GM23338 (cell line): ENCODE measurements at regions not wholly inside any gene's neighbourhood (a gene's known extent, or its start where the extent isn't known, plus 50 kb on each side); places are given as distances from the start of the nearest gene placed in this dataset.

ENCODE experiments used
- ATAC-seq: fragments of 200-7000 bp; cut with Tn5 transposase; 3 replicates; pipeline ENCODE4 v1.9.1; 2020
- DNase-seq: peaks from one replicate; pipeline ENCODE4 v3.0.0-alpha.2; 2015; ENCODE audit warnings: low spot score
- H2AFZ ChIP-seq: fragments of 200-600 bp; sonication (generic); 2 replicates; pipeline ENCODE4 v1.8.0; 2016; ENCODE audit warnings: antibody characterized with exemption, mild to moderate bottlenecking, moderate library complexity
- H3F3A ChIP-seq: fragments of 200-600 bp; sonication (generic); replicated peaks from 2 replicates; pipeline ENCODE4 v1.8.0; 2017; ENCODE audit warnings: antibody characterized with exemption, mixed run types, low read depth
- H3K27ac ChIP-seq: fragments of 200-600 bp; sonication (generic); 2 replicates; pipeline ENCODE4 v1.6.1; 2016; ENCODE audit warnings: low read depth
- H3K27me3 ChIP-seq: fragments of 200-600 bp; sonication (generic); 2 replicates; pipeline ENCODE4 v1.8.0; 2016; ENCODE audit warnings: mild to moderate bottlenecking, mixed run types, moderate library complexity; ENCODE audit not compliant: insufficient read depth
- H3K36me3 ChIP-seq: fragments of 200-600 bp; sonication (generic); 2 replicates; pipeline ENCODE4 v1.8.0; 2016; ENCODE audit warnings: mild to moderate bottlenecking; ENCODE audit not compliant: insufficient read depth
- H3K4me1 ChIP-seq: fragments of 200-600 bp; sonication (generic); 2 replicates; pipeline ENCODE4 v1.8.0; 2016; ENCODE audit warnings: mild to moderate bottlenecking, moderate library complexity; ENCODE audit not compliant: insufficient read depth
- H3K4me2 ChIP-seq: fragments of 200-600 bp; sonication (generic); 2 replicates; pipeline ENCODE4 v1.7.1; 2017; ENCODE audit warnings: mixed run types
- H3K4me3 ChIP-seq: fragments of 200-600 bp; sonication (generic); 2 replicates; pipeline ENCODE4 v1.6.1; 2016; ENCODE audit warnings: mixed run types
- H3K79me2 ChIP-seq: fragments of 200-600 bp; sonication (generic); replicated peaks from 2 replicates; pipeline ENCODE4 v1.8.0; 2017; ENCODE audit warnings: mild to moderate bottlenecking; ENCODE audit not compliant: insufficient read depth
- H3K9me2 ChIP-seq: fragments of 200-600 bp; sonication (generic); 2 replicates; pipeline ENCODE4 v1.8.0; 2017; ENCODE audit not compliant: insufficient read depth
- H4K20me1 ChIP-seq: fragments of 200-600 bp; sonication (generic); replicated peaks from 2 replicates; pipeline ENCODE4 v1.8.0; 2017; ENCODE audit warnings: mild to moderate bottlenecking; ENCODE audit not compliant: insufficient read depth
- H3K27ac Mint-ChIP-seq: 2 replicates; pipeline ENCODE4 v1.8.0; 2020; ENCODE audit warnings: inconsistent platforms, mild to moderate bottlenecking, moderate library complexity, mixed read lengths
- H3K27me3 Mint-ChIP-seq: 3 replicates; pipeline ENCODE4 v1.8.0; 2022; ENCODE audit warnings: low read depth, mild to moderate bottlenecking, moderate library complexity, mixed read lengths, inconsistent platforms; ENCODE audit not compliant: insufficient read depth, poor library complexity
- H3K36me3 Mint-ChIP-seq: 3 replicates; pipeline ENCODE4 v1.8.0; 2021; ENCODE audit warnings: low read depth, mild to moderate bottlenecking, inconsistent platforms, moderate library complexity, mixed read lengths
- H3K4me1 Mint-ChIP-seq: 3 replicates; pipeline ENCODE4 v1.8.0; 2020; ENCODE audit warnings: mild to moderate bottlenecking, inconsistent platforms, mixed read lengths
- H3K4me3 Mint-ChIP-seq: 3 replicates; pipeline ENCODE4 v1.8.0; 2021; ENCODE audit warnings: moderate library complexity, mild to moderate bottlenecking, inconsistent platforms, mixed read lengths
- H3K9me3 Mint-ChIP-seq: 3 replicates; pipeline ENCODE4 v1.8.0; 2020; ENCODE audit warnings: moderate library complexity, mild to moderate bottlenecking, inconsistent platforms, mixed read lengths
- CREB1 ChIP-seq: fragments of 250-450 bp; sonication (Bioruptor Pico); IDR thresholded peaks from 2 replicates; pipeline ENCODE4 v1.5.0; 2020; ENCODE audit warnings: low read depth, mild to moderate bottlenecking, moderate library complexity
- ETS1 ChIP-seq: IDR thresholded peaks from 2 replicates; pipeline ENCODE4 v1.6.1; 2016; ENCODE audit warnings: antibody characterized with exemption
- EZH2 ChIP-seq: fragments of 200-600 bp; sonication (generic); IDR thresholded peaks from one replicate; pipeline ENCODE4 v1.8.0; 2017; ENCODE audit warnings: antibody characterized with exemption, mild to moderate bottlenecking, low read depth; ENCODE audit not compliant: unreplicated experiment
- EZH2phosphoT487 ChIP-seq: fragments of 200-600 bp; sonication (generic); IDR thresholded peaks from one replicate; pipeline ENCODE4 v1.8.1; 2018; ENCODE audit warnings: antibody characterized with exemption; ENCODE audit not compliant: unreplicated experiment
- JUNB ChIP-seq: IDR thresholded peaks from one replicate; pipeline ENCODE4 v1.6.1; 2016; ENCODE audit warnings: antibody characterized with exemption; ENCODE audit not compliant: unreplicated experiment
- NANOG ChIP-seq: IDR thresholded peaks from 2 replicates; pipeline ENCODE4 v1.6.1; 2016; ENCODE audit warnings: antibody characterized with exemption, borderline replicate concordance
- POLR2AphosphoS5 ChIP-seq: IDR thresholded peaks from 2 replicates; pipeline ENCODE4 v1.6.1; 2016; ENCODE audit warnings: antibody characterized with exemption, low read depth
- REST ChIP-seq: IDR thresholded peaks from one replicate; pipeline ENCODE4 v1.6.1; 2018; ENCODE audit warnings: antibody characterized with exemption; ENCODE audit not compliant: unreplicated experiment
- STAT1 ChIP-seq: IDR thresholded peaks from one replicate; pipeline ENCODE4 v1.6.1; 2016; ENCODE audit warnings: antibody characterized with exemption; ENCODE audit not compliant: unreplicated experiment
- ZNF114 ChIP-seq: fragments of 250-450 bp; sonication (Bioruptor Pico); IDR thresholded peaks from 2 replicates; pipeline ENCODE4 v1.5.0; 2020; ENCODE audit warnings: mild to moderate bottlenecking, moderate library complexity
- ZNF331 ChIP-seq: fragments of 250-450 bp; sonication (Bioruptor Pico); IDR thresholded peaks from 2 replicates; pipeline ENCODE4 v1.5.0; 2020; ENCODE audit warnings: low read depth, mild to moderate bottlenecking, moderate library complexity
- ZNF462 ChIP-seq: fragments of 250-450 bp; sonication (Bioruptor Pico); IDR thresholded peaks from 2 replicates; pipeline ENCODE4 v1.5.0; 2020; ENCODE audit warnings: mild to moderate bottlenecking, moderate library complexity
- TF ChIP-seq, protein P1 (sequence below), 2 experiments: fragments of 200-600 bp in 1 of 2; sonication (generic) in 1 of 2; conservative IDR thresholded peaks; 2 replicates each; pipeline versions ENCODE4 v1.5.1 to v1.6.1; 2016 to 2017; ENCODE audit warnings: antibody characterized with exemption in 2 of 2, low read depth in 2 of 2, mild to moderate bottlenecking in 2 of 2, moderate library complexity in 1 of 2

GRCh38 chr1:177526201-177526600 is 355.4 kb downstream of the BRINP2 start:
- no peaks in the 10 kb centered on the region for H3K79me2 ChIP-seq
- Mint-ChIP-seq H3K4me3 (no peak overlapping the region), H3K36me3 (no peaks in the 10 kb centered on the region), H3K9me3 (no peaks in the 10 kb centered on the region; the same call in 2 of the 3 replicates), H3K27ac (no peak overlapping the region), H3K27me3 (no peaks in the 10 kb centered on the region), H3K4me1 (peaks cover 2% of the 10 kb centered on the region; the same call in 1 of the 3 replicates)
- no peak for TF ChIP-seq ETS1
- TF ChIP-seq JUNB: no peak
- TF ChIP-seq NANOG: no peak
- no peak for TF ChIP-seq CREB1 (CRISPR knock-in tag)
- TF ChIP-seq ZNF462 (CRISPR knock-in tag): no peak
- no peak for TF ChIP-seq EZH2phosphoT487
- no peak for TF ChIP-seq STAT1
- no peak for TF ChIP-seq ZNF114 (CRISPR knock-in tag)
- TF ChIP-seq POLR2AphosphoS5: no peak
- TF ChIP-seq REST: no peak
- TF ChIP-seq, protein P1, sequence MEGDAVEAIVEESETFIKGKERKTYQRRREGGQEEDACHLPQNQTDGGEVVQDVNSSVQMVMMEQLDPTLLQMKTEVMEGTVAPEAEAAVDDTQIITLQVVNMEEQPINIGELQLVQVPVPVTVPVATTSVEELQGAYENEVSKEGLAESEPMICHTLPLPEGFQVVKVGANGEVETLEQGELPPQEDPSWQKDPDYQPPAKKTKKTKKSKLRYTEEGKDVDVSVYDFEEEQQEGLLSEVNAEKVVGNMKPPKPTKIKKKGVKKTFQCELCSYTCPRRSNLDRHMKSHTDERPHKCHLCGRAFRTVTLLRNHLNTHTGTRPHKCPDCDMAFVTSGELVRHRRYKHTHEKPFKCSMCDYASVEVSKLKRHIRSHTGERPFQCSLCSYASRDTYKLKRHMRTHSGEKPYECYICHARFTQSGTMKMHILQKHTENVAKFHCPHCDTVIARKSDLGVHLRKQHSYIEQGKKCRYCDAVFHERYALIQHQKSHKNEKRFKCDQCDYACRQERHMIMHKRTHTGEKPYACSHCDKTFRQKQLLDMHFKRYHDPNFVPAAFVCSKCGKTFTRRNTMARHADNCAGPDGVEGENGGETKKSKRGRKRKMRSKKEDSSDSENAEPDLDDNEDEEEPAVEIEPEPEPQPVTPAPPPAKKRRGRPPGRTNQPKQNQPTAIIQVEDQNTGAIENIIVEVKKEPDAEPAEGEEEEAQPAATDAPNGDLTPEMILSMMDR (conservative IDR thresholded peaks at IDR 0.05; ENCODE audit: low read depth in 2 of 2): no peak
- no peak for TF ChIP-seq EZH2
- TF ChIP-seq ZNF331: no peak
- no peak overlapping the region for H2AFZ ChIP-seq
- H3K4me2 ChIP-seq: no peak overlapping the region
- no peaks in the 10 kb centered on the region for H4K20me1 ChIP-seq
- H3K36me3 ChIP-seq: no peaks in the 10 kb centered on the region
- H3K4me1 ChIP-seq: no peaks in the 10 kb centered on the region; the same call in 1 of the 2 replicates
- no peak overlapping the region for H3K27ac ChIP-seq
- no peak overlapping the region for H3K4me3 ChIP-seq
- no peaks in the 10 kb centered on the region for H3K27me3 ChIP-seq
- H3K9me2 ChIP-seq: no peaks in the 10 kb centered on the region; the same call in 1 of the 2 replicates
- no peaks in the 10 kb centered on the region for H3F3A ChIP-seq
- DNase-seq (no peak), ATAC-seq (no peak)
